HG03520 (cell line): ENCODE measurements at regions not wholly inside any gene's neighbourhood (a gene's known extent, or its start where the extent isn't known, plus 50 kb on each side); places are given as distances from the start of the nearest gene placed in this dataset.
"Not testable (repeated sequence)": the region's sequence is repeated elsewhere in the genome, so short reads cannot be mapped to it uniquely, and the experiment has no call there.

Source experiments
- ATAC-seq: cut with Tn5 transposase; IDR thresholded peaks from one replicate; pipeline ENCODE4 v1.9.1; 2021; ENCODE audit warnings: mild to moderate bottlenecking, moderate library complexity; ENCODE audit not compliant: unreplicated experiment

DNA sequence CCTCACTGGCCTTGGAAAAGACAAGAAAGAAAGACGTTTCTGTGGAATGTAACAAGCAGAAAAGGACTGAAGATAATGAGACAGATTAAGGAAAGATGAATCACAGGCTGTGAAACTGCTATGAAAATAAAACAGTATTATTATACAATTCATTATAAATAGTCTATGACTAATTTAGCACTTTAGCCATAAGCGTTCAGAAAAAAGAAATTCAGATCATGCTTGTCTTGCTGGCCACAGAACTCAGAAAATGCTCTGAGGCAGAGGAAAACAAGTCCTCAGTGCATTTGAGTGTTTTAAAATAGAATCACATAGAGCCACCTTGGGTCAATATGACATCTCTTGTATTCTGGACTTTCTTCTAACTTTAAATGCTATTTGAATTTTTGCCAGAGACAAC, 65.9 kb upstream of the NBPF26 start:
- ATAC-seq: not testable (repeated sequence)

DNA sequence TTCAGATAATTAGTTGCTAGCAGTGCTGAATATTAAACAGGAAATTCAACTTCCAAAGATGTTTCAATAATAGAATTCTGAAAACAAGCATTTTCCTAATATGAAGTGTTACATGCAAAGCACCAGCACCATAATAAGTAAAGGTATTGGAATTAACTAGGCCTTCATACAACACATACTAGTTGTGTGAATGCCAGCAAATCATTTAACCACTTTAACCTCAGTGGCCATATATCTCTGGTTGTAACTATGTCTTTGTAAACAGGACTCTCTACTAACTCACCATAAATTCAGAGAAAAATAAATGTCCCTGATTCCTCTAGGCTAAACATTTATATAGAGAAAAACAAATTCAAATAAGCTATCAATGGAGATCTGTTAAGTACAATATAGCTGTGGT, 65.1 kb upstream of the NBPF26 start:
- ATAC-seq: not testable (repeated sequence)

GRCh38 chr1:120659133-120659532, 64.6 kb upstream of the NBPF26 start:
- not testable (repeated sequence) for ATAC-seq

DNA sequence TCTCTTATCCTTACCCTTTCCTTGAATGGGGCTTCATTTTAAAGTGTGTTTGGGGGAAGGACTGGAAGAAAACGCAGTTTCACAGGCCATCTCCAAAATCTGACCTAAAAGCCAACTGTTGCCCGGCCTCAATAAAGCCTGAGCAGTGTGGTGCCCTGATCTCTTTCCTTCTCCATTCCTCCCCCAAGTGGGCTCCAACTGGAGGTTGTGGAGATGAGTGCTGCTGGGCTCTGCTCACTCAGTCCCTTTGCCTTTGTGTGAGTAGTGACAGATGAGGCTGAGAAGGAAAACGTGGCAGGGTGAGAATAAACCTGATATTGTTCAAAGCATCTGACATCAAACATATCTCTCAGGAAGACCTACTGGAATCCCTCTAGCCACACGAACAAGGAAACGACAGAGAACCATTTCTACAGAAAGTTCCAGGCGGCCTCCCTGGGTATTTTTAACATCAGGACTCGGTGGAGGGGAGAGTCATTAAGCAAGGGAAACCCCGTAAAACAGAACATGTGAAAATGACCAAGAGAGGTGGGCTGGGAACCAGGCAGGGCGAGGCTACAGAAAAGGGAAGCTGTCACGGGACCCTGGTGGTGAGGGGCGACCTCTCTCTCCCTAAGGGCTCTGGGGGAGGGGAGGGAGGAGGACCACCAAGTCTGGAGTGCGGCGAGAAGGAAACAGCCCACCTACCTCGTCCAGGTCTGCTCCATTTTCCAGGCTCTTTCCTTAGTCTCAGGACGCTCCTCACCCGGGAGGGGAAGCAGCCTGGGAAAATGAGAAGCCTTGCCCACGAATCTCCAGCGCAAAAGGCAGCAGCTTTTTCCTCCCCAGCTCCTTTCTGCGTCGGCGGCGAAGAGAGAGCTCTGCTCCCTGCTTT, 59.1 kb upstream of the NBPF26 start:
- ATAC-seq: not testable (repeated sequence)

DNA sequence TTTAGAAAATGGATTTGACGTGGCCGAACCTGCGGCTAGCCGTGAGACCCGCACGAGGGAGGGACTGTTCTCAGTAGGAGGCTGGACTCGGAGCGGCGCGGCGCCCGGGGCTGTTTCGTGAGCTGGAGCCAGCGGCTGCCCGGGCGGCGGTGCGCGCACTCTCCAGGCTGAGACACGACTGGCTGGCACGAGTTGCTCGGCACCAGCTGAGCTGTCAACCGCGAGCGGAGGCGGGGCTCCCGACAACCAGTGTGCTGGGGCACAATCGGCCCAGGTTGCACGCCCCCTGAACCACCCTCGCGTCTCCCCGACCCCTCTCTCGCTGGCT, 58.5 kb upstream of the NBPF26 start:
- not testable (repeated sequence) for ATAC-seq

DNA sequence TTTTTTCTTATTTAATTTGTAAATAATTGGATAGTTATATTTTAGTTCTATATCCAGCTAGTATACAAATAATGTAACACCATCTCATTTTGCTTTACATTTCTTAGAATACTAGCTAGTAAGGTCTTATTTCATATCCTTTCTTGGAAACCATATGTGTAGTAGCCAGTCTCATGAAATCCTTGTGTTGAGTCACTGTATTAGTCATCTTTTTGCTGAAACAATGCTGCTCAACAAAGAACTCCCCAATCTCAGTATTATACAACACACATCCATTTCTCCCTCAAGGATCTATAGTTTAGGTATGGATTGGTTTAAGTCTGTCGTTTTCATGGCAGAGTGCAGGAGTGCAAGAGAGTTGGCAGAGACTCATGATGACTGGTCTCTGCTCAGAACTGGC, 55.6 kb upstream of the NBPF26 start:
- not testable (repeated sequence) for ATAC-seq
